Neuronal stem cell (in vitro differentiated cells): ENCODE measurements at regions not wholly inside any gene's neighbourhood (a gene's known extent, or its start where the extent isn't known, plus 50 kb on each side); places are given as distances from the start of the nearest gene placed in this dataset.

Experiments used
- DNase-seq: peaks from one replicate; pipeline ENCODE4 v3.0.0-alpha.2; 2013; ENCODE audit warnings: low spot score
- H2AFZ ChIP-seq: one replicate; pipeline ENCODE4 v1.6.1; 2013; ENCODE audit warnings: mild to moderate bottlenecking, low read length, inconsistent platforms
- H2AK5ac ChIP-seq: 2 replicates; pipeline ENCODE4 v1.6.1; 2013; ENCODE audit warnings: low read depth, mild to moderate bottlenecking, inconsistent platforms, low read length, moderate library complexity, mixed read lengths
- H2BK120ac ChIP-seq: 2 replicates; pipeline ENCODE4 v1.6.1; 2013; ENCODE audit warnings: low read depth, mild to moderate bottlenecking, inconsistent platforms, low read length, moderate library complexity, mixed read lengths
- H2BK12ac ChIP-seq: one replicate; pipeline ENCODE4 v1.6.1; 2013; ENCODE audit warnings: low read length, inconsistent platforms
- H2BK15ac ChIP-seq: 2 replicates; pipeline ENCODE4 v1.6.1; 2013; ENCODE audit warnings: mild to moderate bottlenecking, low read length, inconsistent platforms, mixed read lengths
- H2BK5ac ChIP-seq: one replicate; pipeline ENCODE4 v1.6.1; 2013; ENCODE audit warnings: inconsistent platforms, mild to moderate bottlenecking, low read length, moderate library complexity
- H3K14ac ChIP-seq: one replicate; pipeline ENCODE4 v1.6.1; 2013; ENCODE audit warnings: low read length, inconsistent platforms
- H3K18ac ChIP-seq: 2 replicates; pipeline ENCODE4 v1.6.1; 2013; ENCODE audit warnings: low read length, inconsistent platforms
- H3K23ac ChIP-seq: 2 replicates; pipeline ENCODE4 v1.6.1; 2013; ENCODE audit warnings: low read depth, mild to moderate bottlenecking, mixed read lengths, low read length, inconsistent platforms; ENCODE audit not compliant: poor library complexity
- H3K27ac ChIP-seq: replicated peaks from 3 replicates; pipeline ENCODE4 v1.5.1; 2013; ENCODE audit warnings: low read length, inconsistent platforms
- H3K27me3 ChIP-seq, 3 experiments: 2 replicates each; pipeline ENCODE4 v1.6.1; 2013; ENCODE audit warnings: low read length in 3 of 3, mild to moderate bottlenecking in 2 of 3, inconsistent platforms in 1 of 3, low read depth in 1 of 3, mixed read lengths in 1 of 3, moderate library complexity in 1 of 3; ENCODE audit not compliant: control insufficient read depth in 3 of 3, insufficient read depth in 3 of 3
- H3K36me3 ChIP-seq, 2 donors: replicated peaks in 1 of 2; 2 replicates each; pipeline ENCODE4 v1.6.1; 2013; ENCODE audit warnings: low read length in 2 of 2; ENCODE audit not compliant: control insufficient read depth in 2 of 2, insufficient read depth in 2 of 2
- H3K4ac ChIP-seq: 2 replicates; pipeline ENCODE4 v1.6.1; 2013; ENCODE audit warnings: inconsistent platforms, mild to moderate bottlenecking, low read length, moderate library complexity
- H3K4me1 ChIP-seq, 2 donors: 1 replicate in 1 of 2; 2 replicates in 1 of 2; pipeline ENCODE4 v1.6.1; 2013; ENCODE audit warnings: low read length in 2 of 2, low read depth in 1 of 2; ENCODE audit not compliant: control insufficient read depth in 2 of 2, insufficient read depth in 1 of 2
- H3K4me2 ChIP-seq: one replicate; pipeline ENCODE4 v1.6.1; 2013; ENCODE audit warnings: mild to moderate bottlenecking, low read length, inconsistent platforms; ENCODE audit not compliant: insufficient read depth, poor library complexity, severe bottlenecking
- H3K4me3 ChIP-seq, 2 donors: 2 replicates each; pipeline ENCODE4 v1.5.1; 2013; ENCODE audit warnings: low read length in 2 of 2, mild to moderate bottlenecking in 2 of 2, inconsistent platforms in 1 of 2, moderate library complexity in 1 of 2
- H3K79me1 ChIP-seq: one replicate; pipeline ENCODE4 v1.6.1; 2013; ENCODE audit warnings: low read depth, mild to moderate bottlenecking, inconsistent platforms, low read length, moderate library complexity
- H3K9ac ChIP-seq: one replicate; pipeline ENCODE4 v1.6.1; 2013; ENCODE audit warnings: mild to moderate bottlenecking, low read depth, low read length, inconsistent platforms; ENCODE audit not compliant: poor library complexity
- H3K9me3 ChIP-seq, 2 donors: replicated peaks in 1 of 2; 2 replicates each; pipeline versions ENCODE3 to v1.6.1; 2013; ENCODE audit warnings: low read length in 2 of 2, mild to moderate bottlenecking in 2 of 2, inconsistent platforms in 1 of 2, low read depth in 1 of 2, mixed read lengths in 1 of 2, moderate library complexity in 1 of 2; ENCODE audit not compliant: control insufficient read depth in 2 of 2, insufficient read depth in 1 of 2
- H4K8ac ChIP-seq: one replicate; pipeline ENCODE4 v1.6.1; 2013; ENCODE audit warnings: low read depth, mild to moderate bottlenecking, inconsistent platforms, low read length, moderate library complexity
- H4K91ac ChIP-seq: one replicate; pipeline ENCODE4 v1.6.1; 2013; ENCODE audit warnings: low read length, low read depth, mild to moderate bottlenecking, inconsistent platforms; ENCODE audit not compliant: poor library complexity
- WGBS, 2 donors: extraction: QIAGEN DNeasy Blood & Tissue Kit; methylation state at CpG; one replicate each; pipeline ENCODE4 v1.1.7; 2013; ENCODE audit warnings: missing lambda C conversion rate in 2 of 2, mixed read lengths in 1 of 2; ENCODE audit not compliant: insufficient read length in 2 of 2, insufficient replicate concordance in 1 of 2; ENCODE audit errors: extremely low coverage in 2 of 2; 5-methylcytosine and 5-hydroxymethylcytosine counted together

DNA sequence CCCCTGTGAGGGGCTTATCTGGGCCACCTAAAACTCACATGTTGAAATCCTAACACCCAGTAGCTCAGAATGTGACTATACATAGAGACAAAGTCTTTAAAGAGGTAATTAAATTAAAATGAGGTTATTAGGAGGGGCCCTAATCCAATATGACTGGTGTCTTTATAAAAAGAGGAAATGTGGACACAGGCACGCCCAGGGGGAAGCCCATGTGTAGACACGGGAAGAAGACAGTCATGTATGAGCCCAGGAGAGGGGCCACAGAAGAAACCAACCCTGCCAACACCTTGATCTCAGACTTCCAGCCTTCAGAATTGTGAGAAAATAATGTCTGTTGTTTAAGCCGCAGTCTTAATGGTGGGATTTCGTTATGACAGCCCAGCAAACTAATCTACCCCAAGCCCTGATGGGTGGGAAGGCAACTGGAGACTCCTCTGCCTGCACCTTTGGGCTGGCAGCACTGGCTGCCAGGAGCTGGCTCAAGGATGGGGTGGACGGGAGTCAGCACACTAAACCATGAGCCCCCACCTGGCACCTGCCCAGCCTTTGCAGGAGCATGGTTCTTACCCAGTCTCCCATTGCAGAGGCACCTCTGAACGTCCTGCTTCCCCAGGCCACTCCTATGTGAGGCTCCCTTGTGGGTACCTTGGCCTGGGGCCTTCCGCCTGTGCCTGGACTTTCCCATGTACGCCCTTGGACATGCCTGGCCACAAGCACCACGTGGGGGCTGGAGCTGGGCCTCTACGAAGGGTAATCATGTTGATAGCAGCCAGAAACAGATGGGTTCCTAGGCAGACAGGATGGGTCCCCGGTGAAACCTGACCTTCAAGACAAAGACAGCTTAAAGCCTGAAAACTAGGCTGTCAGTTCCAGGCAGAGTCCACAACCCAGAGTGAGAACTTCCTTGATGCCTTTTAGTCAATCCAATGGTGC, 57.1 kb upstream of the DMRTB1 start:
- no CpG with 5 or more reads among the region's 11 CpGs for whole genome bisulfite sequencing, 2 donors
- no peak overlapping the region for H3K14ac ChIP-seq
- no peak overlapping the region for H3K9ac ChIP-seq
- peaks cover 0 to 34% (median 0%) of the 10 kb centered on the region in 3 experiments for H3K27me3 ChIP-seq
- H3K23ac ChIP-seq = no peak overlapping the region
- H2BK12ac ChIP-seq = no peak overlapping the region
- H2AFZ ChIP-seq = no peak overlapping the region
- peaks cover 0 to 2% of the 10 kb centered on the region in 2 donors for H3K9me3 ChIP-seq
- peaks cover 1 to 6% of the 10 kb centered on the region in 2 donors for H3K4me1 ChIP-seq
- H3K4me3 ChIP-seq = no peak overlapping the region
- no peaks in the 10 kb centered on the region for H3K36me3 ChIP-seq
- H3K4ac ChIP-seq = no peak overlapping the region
- no peak overlapping the region for H3K4me2 ChIP-seq
- H2BK15ac ChIP-seq = no peak overlapping the region
- DNase-seq = no peak
- H4K8ac ChIP-seq = no peak overlapping the region
- no peak overlapping the region for H2BK120ac ChIP-seq
- H4K91ac ChIP-seq = no peak overlapping the region
- H2AK5ac ChIP-seq = peak overlapping the region; percentile 32
- no peak overlapping the region for H3K27ac ChIP-seq
- no peak overlapping the region for H3K18ac ChIP-seq
- H2BK5ac ChIP-seq = no peak overlapping the region
- no peaks in the 10 kb centered on the region for H3K79me1 ChIP-seq

GRCh38 chr1:53402891-53403655, 56.1 kb upstream of the DMRTB1 start:
- Histone ChIP-seq H3K14ac (no peak overlapping the region), H3K9me3 (peaks cover 0 to 2% of the 10 kb centered on the region in 2 donors)

DNA sequence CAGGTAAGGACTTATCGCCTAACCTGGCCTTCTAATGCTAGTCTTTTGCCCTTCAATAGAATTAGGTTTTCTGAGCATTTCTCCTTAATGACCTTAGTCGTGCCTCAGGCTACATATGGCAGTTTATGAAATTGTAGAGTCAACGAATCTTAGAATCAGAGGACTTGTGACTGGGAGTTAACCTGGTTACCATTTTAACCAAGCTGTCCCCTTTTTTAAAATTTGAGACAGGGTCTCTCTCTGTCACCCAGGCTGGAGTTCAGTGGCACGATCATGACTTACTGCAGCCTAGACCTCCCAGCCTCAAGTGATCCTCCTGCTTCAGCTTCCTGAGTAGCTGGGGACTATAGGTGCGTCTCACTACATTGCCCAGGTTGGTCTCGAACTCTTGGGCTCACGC, 53.5 kb upstream of the DMRTB1 start:
- Histone ChIP-seq H4K91ac (no peak overlapping the region), H3K23ac (no peak overlapping the region), H3K27me3 (peaks cover 0 to 54% (median 0%) of the 10 kb centered on the region in 3 experiments), H3K4ac (no peak overlapping the region), H2AFZ (no peak overlapping the region), H2BK15ac (no peak overlapping the region), H4K8ac (no peak overlapping the region), H3K14ac (no peak overlapping the region), H3K79me1 (no peaks in the 10 kb centered on the region), H3K9me3 (peaks cover 0 to 2% of the 10 kb centered on the region in 2 donors), H2AK5ac (no peak overlapping the region), H2BK120ac (no peak overlapping the region), H3K27ac (no peak overlapping the region), H3K4me1 (peaks cover 0 to 3% of the 10 kb centered on the region in 2 donors), H3K9ac (no peak overlapping the region), H3K18ac (no peak overlapping the region), H3K4me3 (no peak overlapping the region), H3K4me2 (no peak overlapping the region), H3K36me3 (no peaks in the 10 kb centered on the region), H2BK12ac (no peak overlapping the region), H2BK5ac (no peak overlapping the region)
- WGBS, 2 donors = no CpG with 5 or more reads among the region's 7 CpGs
- DNase-seq = no peak

More at GRCh38 chr1:53402891-53403655, 56.1 kb upstream of the DMRTB1 start:
- Histone ChIP-seq H2AFZ (no peak overlapping the region), H2BK12ac (no peak overlapping the region), H3K36me3 (no peaks in the 10 kb centered on the region), H3K9ac (no peak overlapping the region), H3K18ac (no peak overlapping the region), H3K27ac (no peak overlapping the region), H3K23ac (no peak overlapping the region), H3K79me1 (no peaks in the 10 kb centered on the region), H2BK5ac (peak overlapping the region; percentile 1), H2BK120ac (no peak overlapping the region), H3K27me3 (peaks cover 0 to 39% (median 0%) of the 10 kb centered on the region in 3 experiments), H3K4ac (no peak overlapping the region), H4K8ac (no peak overlapping the region), H2AK5ac (no peak overlapping the region), H3K4me2 (no peak overlapping the region), H3K4me1 (peaks cover under 1 to 3% of the 10 kb centered on the region in 2 donors), H3K4me3 (no peak overlapping the region), H4K91ac (no peak overlapping the region), H2BK15ac (no peak overlapping the region)
- WGBS, 2 donors = no CpG with 5 or more reads among the region's 10 CpGs
- no peak for DNase-seq
